AG20443 (cell line): ENCODE measurements at regions not wholly inside any gene's neighbourhood (a gene's known extent, or its start where the extent isn't known, plus 50 kb on each side); places are given as distances from the start of the nearest gene placed in this dataset.
"Not testable (repeated sequence)": the region's sequence is repeated elsewhere in the genome, so short reads cannot be mapped to it uniquely, and the experiment has no call there.

Source experiments
- DNase-seq: peaks from one replicate; pipeline ENCODE4 v3.0.0; 2012; ENCODE audit warnings: low spot score, mixed read lengths

DNA sequence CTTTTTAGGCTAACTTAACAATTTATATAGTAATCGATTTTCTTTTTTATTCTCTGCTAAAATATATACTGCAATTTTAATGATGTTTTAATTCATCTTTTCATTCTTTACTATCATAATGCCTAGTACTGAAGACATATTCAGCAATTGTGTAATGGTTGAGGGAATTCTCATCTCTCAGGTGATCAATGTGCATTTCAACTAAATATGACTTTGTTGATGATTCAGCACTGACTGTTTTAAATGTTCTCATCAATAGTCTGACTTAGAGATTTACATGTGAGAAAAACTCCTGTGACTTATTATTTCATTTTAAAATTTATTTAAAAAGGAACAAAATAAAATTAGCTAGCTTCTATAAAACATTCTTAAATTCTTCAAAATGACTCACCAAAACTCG, 1450.3 kb downstream of the STIM2 start:
- DNase-seq = no peak

DNA sequence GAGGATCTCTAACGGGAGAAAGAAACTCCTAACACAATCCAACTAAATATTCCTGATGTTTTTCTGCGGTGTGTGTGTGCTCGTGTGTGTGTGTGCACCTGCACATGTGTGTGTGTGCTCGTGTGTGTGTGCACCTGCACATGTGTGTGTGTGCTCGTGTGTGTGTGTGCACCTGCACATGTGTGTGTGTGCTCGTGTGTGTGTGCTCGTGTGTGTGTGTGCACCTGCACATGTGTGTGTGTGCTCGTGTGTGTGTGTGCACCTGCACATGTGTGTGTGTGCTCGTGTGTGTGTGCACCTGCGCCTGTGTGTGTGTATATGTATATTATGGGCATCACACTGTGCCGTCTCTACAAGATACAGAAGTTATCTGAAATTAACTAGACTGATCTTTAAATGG, 1451.9 kb downstream of the STIM2 start:
- not testable (repeated sequence) for DNase-seq

DNA sequence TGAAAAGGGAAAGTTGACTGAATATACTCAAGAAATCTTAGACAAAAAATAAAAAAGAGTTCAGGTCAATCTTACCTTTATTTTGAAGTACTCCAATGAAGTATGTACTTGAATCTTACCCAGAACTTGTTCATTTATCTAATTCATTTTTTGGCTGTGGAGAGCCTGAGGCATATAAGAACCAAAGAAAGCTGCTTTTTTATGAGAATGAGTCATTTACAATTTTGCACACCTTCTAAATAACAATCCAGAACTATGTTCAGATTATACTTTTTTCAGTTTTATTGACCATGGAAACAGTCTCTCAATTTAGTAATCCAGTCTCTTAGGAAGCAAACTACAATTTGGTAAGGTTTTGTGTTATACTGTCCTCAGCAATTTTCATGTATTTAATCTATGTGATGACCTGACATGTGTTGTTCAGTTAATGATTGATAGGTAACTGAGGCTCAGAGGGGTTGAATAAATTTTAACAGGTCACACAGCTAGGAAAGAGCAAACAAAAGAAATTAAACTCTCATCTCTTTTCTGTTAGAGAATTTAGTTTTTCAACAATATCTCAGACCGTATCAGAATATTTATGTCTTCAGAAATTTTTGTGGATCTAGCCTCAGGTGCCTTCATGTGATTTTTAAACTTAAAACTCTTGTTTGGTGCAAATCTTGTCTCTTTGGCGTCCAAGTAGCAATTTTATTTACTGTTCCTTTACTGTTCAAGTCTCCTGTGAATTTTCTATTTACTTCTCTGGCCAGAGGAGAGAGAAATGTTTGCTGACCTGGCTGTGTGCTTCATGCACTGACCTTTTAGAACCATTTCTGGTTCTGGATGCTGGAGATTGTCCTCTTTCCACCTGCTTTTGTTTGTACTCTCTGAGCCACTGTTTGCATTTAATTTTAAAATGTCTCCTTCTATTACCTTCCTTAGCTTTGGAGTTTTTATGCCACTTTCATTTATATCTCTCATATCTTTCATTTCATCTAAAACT, 1453.4 kb downstream of the STIM2 start:
- DNase-seq = no peak

DNA sequence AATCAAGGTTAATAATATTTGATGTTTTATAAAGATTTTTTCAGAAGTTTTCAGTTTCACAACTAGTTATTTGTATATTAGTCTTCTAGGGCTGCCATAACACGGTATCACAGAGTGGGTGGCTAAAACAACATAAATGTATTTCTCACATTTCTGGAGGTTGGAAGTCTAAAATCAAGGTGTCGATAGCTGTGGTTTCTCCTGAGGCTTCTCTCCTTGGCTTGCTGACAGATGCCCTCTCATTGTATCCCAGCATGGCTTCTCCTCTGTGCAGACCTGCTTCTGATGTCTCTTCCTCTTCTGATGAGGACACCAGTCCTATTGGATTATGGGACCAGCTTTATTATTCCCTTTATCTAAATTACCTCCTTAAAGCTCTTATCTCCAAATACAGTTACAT, 1456.6 kb downstream of the STIM2 start:
- no peak for DNase-seq

DNA sequence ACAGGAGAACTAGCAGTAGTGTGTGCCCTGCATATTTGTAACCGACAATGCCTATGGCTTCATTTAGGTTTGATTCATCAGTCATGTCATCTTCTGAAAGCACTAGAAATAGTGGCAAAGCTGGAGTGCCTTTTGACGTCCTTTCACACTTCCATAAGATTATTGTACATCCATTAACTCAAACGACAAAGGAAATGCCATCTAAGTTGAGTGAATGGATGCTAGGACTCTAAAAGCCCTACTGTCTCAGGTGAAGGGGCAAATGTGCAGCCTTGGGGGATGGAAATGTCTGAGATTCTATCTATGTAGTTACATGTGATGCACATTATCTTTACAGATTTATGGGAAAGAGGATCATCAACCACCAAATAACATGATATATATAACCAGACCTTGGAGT, 1473.6 kb downstream of the STIM2 start:
- DNase-seq = no peak

DNA sequence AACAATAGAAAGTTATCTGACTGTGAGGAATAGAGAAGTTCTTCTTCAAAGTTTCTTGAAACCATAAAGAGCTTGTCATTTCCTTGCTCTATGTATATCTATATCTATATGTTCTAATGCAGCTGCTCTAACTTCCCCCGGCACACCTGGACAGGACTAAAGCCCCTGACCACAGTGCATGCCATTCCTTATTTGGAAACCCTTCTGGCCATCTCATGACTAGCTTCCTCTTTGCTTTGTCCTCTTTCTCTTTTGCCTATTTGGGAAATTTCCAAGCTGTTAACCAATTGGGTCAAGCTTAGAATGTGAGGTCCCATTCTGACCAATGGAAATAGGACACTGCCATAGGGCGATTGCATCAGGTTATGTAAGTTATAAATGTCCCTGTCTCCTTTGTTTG, 1481.1 kb downstream of the STIM2 start:
- no peak for DNase-seq

DNA sequence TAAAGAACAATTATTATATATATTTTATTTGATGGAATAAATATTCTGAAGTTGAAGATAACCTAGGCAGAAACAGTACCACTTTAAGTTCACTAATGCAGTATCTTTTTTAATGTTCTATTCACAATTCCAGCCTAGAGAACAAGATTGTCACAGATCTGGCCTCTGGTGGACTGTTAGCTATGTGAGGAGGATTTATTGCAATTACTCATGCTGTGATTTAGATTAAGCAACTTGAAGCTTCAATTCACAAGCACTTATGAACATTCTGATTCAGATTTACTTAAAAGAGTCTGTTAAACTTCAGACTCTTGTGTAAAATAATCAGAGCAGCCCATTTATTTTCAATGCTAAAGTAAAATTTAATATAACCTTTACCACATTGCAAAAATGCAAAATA, 1489.8 kb downstream of the STIM2 start:
- DNase-seq = peak; percentile 35

DNA sequence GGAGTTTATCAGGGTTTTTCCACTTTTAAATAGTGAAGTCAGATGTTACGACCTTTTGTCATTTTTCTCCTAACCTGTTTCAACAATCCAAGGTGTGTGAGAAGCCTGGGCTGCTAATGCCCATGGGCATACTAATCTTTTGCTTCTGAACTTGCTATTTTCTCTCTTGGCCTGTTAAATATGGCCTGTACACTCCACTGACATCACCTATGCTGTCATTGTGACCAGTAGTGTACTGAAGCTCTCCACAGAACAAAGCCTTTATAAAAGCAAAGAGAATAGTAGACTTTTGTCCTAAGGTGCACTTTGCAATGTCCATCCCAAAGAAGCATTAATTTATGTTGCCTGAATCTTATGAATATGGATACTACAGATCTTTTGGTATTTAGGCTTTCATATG, 1490.5 kb downstream of the STIM2 start:
- DNase-seq = no peak

DNA sequence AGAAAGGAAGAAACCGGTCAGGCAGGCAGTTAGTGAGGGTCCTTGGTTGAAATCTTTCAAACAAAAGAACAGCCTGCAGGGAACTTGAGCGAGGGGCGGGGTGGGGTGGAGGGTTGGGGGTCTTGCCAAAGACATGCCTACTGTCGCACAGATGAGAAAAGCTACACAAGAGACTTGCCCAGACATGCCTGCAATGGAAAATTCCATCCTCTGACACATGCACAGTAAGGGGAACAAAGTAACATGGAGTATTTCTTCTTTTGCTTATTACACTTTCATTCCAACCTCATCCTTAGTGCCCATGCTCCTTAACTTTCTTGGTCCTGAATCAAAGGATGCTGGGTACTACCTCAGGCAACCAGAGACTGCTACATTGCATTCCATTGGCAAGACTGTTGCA, 1491.2 kb downstream of the STIM2 start:
- DNase-seq = no peak

DNA sequence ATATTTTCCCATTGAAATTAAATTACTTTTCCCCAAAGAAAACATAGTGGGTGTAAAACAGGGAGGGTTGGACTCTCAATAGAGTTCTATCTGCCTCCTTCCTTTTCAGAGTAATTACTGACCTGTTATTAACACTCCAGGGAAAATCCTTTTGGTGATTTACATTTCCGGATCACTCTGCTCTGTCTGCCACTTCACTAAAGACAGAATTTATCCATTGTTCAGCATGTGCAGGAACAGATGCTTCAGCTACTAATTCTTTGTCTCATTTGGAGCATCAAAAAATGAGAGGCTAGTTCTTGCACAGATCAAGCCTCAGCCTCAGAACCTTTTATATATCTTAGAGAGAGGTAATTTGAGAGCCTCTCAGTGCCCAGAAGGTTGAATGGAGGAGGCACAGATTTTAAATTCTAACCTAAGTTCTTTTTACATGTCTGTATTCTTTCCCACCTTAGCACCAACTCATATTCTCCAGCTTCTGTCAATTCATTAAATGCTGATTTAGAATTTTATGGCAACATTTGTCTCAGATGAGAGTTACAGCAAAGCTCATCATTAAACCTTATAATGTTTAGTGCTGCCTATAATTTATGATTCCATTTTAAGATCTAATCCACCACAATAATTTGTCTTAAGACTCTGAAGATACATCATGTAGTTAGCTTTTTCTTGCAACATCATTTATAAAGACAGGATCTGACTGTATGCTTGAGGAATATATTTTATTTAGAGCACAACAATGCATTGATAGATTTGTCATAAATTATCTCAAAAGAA, 1494.4 kb downstream of the STIM2 start:
- DNase-seq = no peak

DNA sequence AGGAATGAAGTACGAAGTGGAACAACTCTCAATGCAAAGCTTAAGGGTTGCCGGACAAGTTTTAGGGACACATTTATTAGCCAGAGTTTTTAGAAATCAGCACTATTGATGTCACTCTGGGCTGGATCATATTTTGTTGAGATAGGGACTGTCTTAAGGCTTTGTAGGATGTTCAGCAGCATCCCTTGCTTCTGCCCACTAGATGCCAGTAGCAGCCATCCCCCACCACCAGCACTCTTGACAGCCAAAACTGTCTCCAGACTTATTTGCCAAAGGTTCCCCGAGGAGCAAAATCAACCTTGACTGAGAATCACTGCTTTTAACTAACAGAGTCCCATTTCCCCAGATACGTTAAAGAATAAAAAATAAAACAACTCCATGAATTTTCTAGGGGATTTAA, 1497.3 kb downstream of the STIM2 start:
- peak; percentile 9 for DNase-seq

DNA sequence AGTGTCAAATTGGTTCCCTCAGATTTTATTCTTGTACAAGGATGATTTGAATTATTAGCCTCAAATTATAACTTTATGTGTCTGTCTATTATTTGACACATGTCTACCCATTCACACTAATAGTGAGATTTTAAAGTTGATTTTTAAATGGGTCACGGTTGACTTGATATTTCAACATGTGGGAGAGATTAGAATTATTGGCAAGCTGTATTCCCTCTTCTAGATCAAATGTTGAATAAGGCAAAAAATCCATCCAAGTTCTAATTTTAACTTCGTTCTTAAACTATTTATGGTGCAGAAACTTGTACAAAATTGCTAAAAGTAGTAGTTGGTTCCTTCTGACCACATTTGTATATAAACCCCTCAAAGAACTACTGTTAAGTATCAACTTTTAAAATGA, 1498.0 kb downstream of the STIM2 start:
- no peak for DNase-seq

DNA sequence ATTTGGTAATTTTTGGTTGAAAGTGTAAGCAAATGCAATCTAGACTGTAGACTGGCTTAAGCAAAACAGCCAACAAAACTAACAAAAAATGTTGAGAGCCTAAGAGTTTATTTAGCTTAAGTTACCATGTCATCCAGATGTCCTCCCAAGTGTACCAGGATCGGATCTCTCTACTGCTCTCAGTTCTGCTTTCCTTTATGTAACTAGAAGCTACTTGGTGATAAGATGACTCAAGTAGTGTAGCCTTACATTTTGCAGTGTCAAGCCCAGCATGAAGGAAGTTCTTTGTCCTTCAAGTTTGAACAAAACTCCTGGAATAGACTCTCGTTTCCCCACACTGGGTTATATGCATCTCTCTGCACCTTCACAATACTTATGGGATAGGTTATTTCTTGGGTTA, 1500.0 kb downstream of the STIM2 start:
- no peak for DNase-seq

DNA sequence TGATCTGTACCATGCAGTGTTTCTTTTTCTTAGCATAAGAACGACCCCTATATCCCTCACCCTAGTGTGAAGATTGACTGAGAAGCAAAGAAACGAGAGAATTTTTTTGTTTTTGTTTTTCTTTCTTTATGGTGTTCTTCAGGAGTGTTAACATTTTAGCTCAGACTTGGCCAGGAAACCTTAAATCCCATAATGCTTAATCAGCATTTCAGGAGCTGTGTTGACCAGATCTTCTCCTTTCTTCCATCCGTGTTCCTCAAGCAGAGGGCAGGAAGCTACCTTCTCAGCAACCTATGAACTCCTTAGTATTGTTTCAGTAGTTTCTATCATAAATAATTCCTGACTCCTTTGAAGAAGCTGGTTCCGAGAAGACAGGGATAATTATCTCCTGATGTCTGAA, 1501.5 kb downstream of the STIM2 start:
- no peak for DNase-seq

DNA sequence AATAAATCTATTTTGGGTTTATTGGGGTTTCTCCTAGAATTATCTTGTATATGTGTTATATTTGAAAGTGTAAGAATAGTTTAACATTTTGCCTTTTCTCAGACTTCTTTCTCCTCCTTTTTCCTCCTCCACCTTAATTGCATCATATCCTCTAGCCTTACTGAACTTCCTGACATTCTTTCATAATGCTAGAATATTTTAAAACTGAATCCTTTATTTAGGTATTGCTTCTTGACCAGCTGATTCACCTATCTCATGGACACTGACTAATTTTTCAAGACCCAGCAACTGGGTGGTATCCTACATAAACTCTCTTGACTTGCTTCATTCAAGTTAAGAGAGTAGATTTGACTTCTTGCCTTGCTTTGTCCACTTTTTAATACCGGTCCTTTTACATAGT, 1508.9 kb downstream of the STIM2 start:
- no peak for DNase-seq

DNA sequence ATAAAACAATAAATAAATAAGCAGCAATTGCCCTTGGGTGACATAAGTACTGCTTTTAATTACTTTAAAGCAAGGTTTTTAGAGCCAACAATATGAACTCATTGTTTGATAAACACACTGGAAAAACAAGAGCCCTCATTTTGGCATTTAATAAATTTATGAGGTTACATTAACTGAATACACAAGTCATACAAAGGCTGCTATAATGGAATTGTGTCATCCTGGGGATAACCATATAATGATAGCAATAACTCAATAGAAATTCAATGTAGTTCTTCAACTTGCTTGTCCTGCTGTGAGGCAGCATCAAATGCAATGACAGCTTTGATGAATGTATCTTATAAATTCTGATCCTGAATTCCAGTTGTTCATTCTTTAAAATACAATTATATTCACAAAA, 1512.5 kb downstream of the STIM2 start:
- no peak for DNase-seq

DNA sequence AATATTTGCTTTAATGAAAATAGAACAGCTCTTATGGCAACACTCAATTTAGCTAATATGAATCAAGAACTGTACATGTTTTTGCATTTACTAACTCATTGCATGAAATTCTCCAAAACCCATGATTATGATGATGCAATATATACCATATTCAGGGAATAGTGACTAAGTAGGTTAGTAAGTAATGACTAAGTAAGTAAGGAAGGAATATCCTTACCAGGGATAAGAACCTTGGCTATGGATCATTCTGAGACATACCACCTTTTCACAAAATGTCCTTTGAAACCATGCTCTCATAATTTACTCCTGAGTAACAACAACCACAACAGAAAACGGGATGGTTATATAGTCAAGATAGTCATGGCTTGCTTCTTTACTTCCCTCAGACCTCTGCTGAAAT, 1513.0 kb downstream of the STIM2 start:
- DNase-seq = no peak

DNA sequence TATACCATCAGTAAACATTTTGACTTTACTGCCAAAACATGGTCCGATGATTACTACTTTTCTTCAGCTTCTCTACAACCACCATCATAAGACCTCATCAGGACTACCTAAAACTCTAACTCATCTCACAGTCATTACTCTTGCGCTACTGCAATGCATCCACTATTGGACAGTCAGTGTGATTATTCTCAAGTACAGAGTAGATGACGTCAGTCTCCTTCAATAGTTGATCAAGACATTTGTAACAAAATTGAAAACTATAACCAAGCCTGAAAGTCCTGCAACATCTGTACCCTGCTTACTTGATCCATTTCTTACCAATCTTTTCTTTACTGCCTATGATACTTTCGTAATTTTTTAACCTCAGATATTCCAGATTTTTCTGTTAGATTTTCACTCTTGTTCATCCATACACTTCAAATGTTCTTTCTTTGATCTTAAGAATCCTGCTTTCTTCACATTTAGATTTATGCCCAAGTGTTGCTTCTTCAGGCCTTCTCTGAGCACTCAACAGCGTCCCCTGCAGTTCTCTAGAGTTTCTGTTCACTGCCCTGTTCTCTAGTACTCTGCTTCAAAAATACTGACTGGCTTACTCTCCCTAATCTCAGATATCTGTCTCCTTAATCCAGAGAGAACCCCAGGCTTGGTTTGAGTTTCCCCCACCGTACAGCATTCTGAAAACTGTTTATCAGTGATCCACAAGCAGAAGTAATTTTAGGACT, 1517.6 kb downstream of the STIM2 start:
- no peak for DNase-seq

DNA sequence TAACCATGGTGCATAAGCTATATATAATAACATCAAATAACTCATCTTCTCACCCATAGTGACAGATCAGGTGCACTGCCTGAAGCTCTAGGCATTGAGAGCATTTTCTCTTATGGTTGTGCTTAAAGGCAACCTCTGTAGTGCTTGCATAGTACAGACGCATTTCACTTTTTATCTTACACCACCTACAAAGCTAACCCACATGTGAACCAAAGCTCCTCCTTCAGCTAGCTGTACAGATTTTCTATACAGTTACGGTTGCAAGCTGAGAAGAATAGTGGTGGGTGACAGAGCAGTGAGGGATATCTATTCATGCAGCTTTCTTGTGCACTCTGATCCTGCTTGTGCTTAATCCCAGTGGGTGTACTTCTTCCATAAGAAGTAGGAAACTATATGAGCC, 1525.2 kb downstream of the STIM2 start:
- no peak for DNase-seq

DNA sequence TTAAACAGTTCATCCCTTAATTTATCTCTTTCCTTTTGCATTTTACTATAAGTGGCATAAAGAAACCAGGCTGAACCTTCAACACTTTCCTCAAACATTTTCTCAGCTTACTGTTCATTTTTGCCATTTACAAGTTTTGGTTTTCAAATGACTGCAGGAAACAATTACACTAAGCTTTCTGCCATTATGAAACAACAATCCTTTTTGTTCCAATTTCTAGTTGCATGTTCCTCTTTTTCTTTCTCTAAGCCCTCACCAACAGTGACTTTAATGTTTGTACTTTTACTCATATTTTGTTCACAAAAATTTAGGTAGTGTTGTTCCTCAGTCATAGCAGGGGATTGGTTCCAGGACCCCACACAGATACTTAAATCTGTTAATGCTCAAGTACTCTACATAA, 1526.1 kb downstream of the STIM2 start:
- no peak for DNase-seq

DNA sequence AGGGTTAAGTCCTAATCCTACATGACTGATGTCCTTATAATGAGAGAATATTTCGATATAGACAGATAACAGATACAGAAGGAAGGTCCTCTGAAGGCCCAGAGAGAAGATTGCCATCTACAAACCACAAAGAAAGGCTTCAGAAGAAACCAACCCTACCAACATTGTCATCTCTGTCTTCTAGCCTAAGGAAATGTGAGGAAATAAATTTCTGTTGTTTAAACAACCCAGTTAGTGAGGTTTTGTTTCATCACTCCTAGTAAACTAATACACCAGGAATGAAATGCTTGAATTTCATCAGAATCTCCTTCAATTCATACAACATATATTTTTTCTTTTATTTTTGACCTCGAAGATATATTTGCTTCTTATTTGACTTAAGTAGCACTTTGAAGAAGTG, 1527.8 kb downstream of the STIM2 start:
- DNase-seq = no peak

DNA sequence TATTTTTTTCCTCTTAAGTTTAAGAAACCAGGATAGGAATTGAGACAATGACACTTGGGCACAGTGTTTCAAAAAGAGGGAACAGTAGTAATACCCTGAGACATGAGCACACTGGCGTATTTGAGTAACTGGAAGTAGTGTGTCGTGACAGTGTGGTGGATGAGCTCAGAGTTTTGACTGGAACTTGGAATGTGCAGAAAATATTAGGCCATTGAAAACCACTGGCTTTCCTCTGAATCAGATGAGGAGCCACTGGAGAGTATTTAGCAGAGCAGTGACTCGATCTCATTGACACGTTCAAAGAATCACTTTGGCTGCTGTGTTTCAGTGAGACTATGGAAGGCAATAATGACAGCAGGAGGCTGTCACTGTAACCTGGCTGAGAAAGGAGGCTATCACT, 1531.2 kb downstream of the STIM2 start:
- peak; percentile 28 for DNase-seq

DNA sequence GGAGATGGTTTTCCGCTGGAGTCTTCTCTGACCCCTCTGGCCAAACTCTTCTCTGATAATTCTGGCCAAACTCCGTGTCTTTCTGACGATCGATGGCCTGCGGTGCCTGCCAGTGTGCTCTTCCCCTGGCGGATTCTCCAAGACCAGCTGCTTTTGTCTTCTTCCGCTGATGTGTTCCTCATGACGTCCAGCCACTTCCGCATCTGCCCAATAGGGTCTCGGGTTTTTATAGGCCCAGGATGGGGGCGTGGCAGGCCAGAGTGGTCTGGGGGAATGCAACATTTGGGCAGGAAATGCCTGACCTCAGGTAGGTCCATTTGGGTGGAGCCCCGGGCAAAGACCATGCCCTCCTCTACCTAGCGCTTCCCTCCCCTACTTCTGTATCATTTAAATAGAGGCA, 1542.1 kb downstream of the STIM2 start:
- no peak for DNase-seq
